ENCODE measurements at regions not wholly inside any gene's neighbourhood (a gene's known extent, or its start where the extent isn't known, plus 50 kb on each side); places are given as distances from the start of the nearest gene placed in this dataset.
A peak's percentile ranks its signal among the peaks of the same experiment; 100 is the strongest.

- no peak for TF ChIP-seq CTCF (conservative IDR thresholded peaks at IDR 0.05; ENCODE audit: low read length)
- H3K4me3 ChIP-seq (ENCODE audit: low read length) = no peak overlapping the region
- no peak for DNase-seq (ENCODE audit: low read depth)
Observed at GRCh38 chr7:155229548-155230168, 68.0 kb upstream of the INSIG1 start.

GRCh38 chr7:155230169-155230593 is 67.5 kb upstream of the INSIG1 start:
- no peak for TF ChIP-seq CTCF (conservative IDR thresholded peaks at IDR 0.05; ENCODE audit: low read length)
- peak; percentile 99 for DNase-seq (ENCODE audit: low read depth)
- H3K4me3 ChIP-seq (ENCODE audit: low read length) = no peak overlapping the region

GRCh38 chr7:155231241-155231800 is 66.4 kb upstream of the INSIG1 start:
- no peak for DNase-seq (ENCODE audit: low read depth)
- H3K4me3 ChIP-seq (ENCODE audit: low read length) = no peak overlapping the region
- TF ChIP-seq CTCF (conservative IDR thresholded peaks at IDR 0.05; ENCODE audit: low read length) = no peak

GRCh38 chr7:155231941-155232340 is 65.7 kb upstream of the INSIG1 start:
- TF ChIP-seq CTCF (conservative IDR thresholded peaks at IDR 0.05; ENCODE audit: low read length) = no peak
- H3K4me3 ChIP-seq (ENCODE audit: low read length) = no peak overlapping the region
- no peak for DNase-seq (ENCODE audit: low read depth)

- no peak for DNase-seq (ENCODE audit: low read depth)
- TF ChIP-seq CTCF (conservative IDR thresholded peaks at IDR 0.05; ENCODE audit: low read length) = no peak
- H3K4me3 ChIP-seq (ENCODE audit: low read length) = no peak overlapping the region
Observed at GRCh38 chr7:155232911-155233310, 64.8 kb upstream of the INSIG1 start.

GRCh38 chr7:155233311-155234157 is 64.1 kb upstream of the INSIG1 start:
- H3K4me3 ChIP-seq (ENCODE audit: low read length) = no peak overlapping the region
- no peak for TF ChIP-seq CTCF (conservative IDR thresholded peaks at IDR 0.05; ENCODE audit: low read length)
- peak; percentile 58 for DNase-seq (ENCODE audit: low read depth)

GRCh38 chr7:155234158-155234492 is 63.6 kb upstream of the INSIG1 start:
- TF ChIP-seq CTCF (conservative IDR thresholded peaks at IDR 0.05; ENCODE audit: low read length) = 0 out of 2 replicates have a peak, but pooled peaks have one; percentile 1
- H3K4me3 ChIP-seq (ENCODE audit: low read length) = no peak overlapping the region
- no peak for DNase-seq (ENCODE audit: low read depth)
